DOHH2 (cell line): ENCODE measurements at regions not wholly inside any gene's neighbourhood (a gene's known extent, or its start where the extent isn't known, plus 50 kb on each side); places are given as distances from the start of the nearest gene placed in this dataset.

ENCODE experiments used
- CTCF ChIP-seq: fragments of 200-600 bp; sonication (generic); IDR thresholded peaks from one replicate; pipeline ENCODE4 v1.5.1; 2014; ENCODE audit warnings: antibody characterized with exemption, mild to moderate bottlenecking, low read depth, low read length; ENCODE audit not compliant: poor library complexity, severe bottlenecking
- EZH2phosphoT487 ChIP-seq: fragments of 200-600 bp; sonication (generic); IDR thresholded peaks from 2 replicates; pipeline ENCODE4 v1.6.1; 2017; ENCODE audit warnings: borderline replicate concordance, mild to moderate bottlenecking, antibody characterized with exemption, low read length, moderate library complexity, mixed read lengths

GRCh38 chr9:24391095-24391494, 154.6 kb downstream of the IZUMO3 start:
- TF ChIP-seq CTCF = no peak
- TF ChIP-seq EZH2phosphoT487 = no peak
